ENCODE measurements at regions not wholly inside any gene's neighbourhood (a gene's known extent, or its start where the extent isn't known, plus 50 kb on each side); places are given as distances from the start of the nearest gene placed in this dataset.

DNA sequence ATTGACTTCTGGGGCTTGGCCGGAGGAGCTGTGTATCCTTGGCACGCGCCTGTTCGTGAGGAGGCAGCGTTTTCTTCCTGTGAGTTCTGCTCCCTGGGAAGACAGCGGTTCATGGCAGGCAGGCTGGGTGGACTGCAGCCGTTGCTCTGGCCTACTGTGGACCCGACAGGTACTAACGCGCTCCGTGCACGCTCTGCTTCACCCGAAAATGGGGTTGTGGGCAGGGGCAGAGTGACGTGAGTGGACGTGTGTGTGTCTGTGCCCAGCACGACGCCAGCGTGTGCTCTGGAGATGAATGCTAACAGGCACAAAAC lies 179.1 kb downstream of the KIF26A start:
- no peaks in the 10 kb centered on the region for H3K9me1 ChIP-seq (ENCODE audit: control insufficient read depth, extremely low read depth, insufficient read depth, low read length)
- no peak overlapping the region for H3K27ac ChIP-seq (ENCODE audit: control insufficient read depth, insufficient read depth, low read length)
- no peaks in the 10 kb centered on the region for H3K9me3 ChIP-seq (ENCODE audit: control insufficient read depth, low read depth, low read length)
- H3K4me1 ChIP-seq (ENCODE audit: control insufficient read depth, extremely low read depth, insufficient read depth, low read length): no peaks in the 10 kb centered on the region
- dilution Hi-C loops (cut with MboI; ENCODE audit: extremely low pct_ligation_motif_present, low sequenced_read_pairs): no loop called here
- no peaks in the 10 kb centered on the region for H4K20me1 ChIP-seq (ENCODE audit: control insufficient read depth, extremely low read depth, insufficient read depth, low read length)
- TF ChIP-seq, protein P1, sequence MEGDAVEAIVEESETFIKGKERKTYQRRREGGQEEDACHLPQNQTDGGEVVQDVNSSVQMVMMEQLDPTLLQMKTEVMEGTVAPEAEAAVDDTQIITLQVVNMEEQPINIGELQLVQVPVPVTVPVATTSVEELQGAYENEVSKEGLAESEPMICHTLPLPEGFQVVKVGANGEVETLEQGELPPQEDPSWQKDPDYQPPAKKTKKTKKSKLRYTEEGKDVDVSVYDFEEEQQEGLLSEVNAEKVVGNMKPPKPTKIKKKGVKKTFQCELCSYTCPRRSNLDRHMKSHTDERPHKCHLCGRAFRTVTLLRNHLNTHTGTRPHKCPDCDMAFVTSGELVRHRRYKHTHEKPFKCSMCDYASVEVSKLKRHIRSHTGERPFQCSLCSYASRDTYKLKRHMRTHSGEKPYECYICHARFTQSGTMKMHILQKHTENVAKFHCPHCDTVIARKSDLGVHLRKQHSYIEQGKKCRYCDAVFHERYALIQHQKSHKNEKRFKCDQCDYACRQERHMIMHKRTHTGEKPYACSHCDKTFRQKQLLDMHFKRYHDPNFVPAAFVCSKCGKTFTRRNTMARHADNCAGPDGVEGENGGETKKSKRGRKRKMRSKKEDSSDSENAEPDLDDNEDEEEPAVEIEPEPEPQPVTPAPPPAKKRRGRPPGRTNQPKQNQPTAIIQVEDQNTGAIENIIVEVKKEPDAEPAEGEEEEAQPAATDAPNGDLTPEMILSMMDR (optimal IDR thresholded peaks at IDR 0.05 in 1 of 3, IDR thresholded peaks at IDR 0.05 in 1 of 3, conservative IDR thresholded peaks at IDR 0.05 in 1 of 3; ENCODE audit: extremely low read depth in 1 of 3, insufficient read depth in 2 of 3, low read length in 3 of 3): no peak
- no peak for TF ChIP-seq EZH2 (IDR thresholded peaks at IDR 0.05; ENCODE audit: low read length)
- DNase-seq (ENCODE audit: low read depth, low spot score): no peak
- no peak for FAIRE-seq
- H3K4me3 ChIP-seq (ENCODE audit: control insufficient read depth in 2 of 3, extremely low read depth in 1 of 3, insufficient read depth in 2 of 3, low read depth in 1 of 3, low read length in 3 of 3): no peak overlapping the region
- no peak overlapping the region for H2AFZ ChIP-seq (ENCODE audit: control insufficient read depth, low read length)
- no peak overlapping the region for H3K9ac ChIP-seq (ENCODE audit: control insufficient read depth, extremely low read depth, insufficient read depth, low read length)
- no peaks in the 10 kb centered on the region for H3K27me3 ChIP-seq (ENCODE audit: control insufficient read depth, extremely low read depth, insufficient read depth, low read length)
- no peak overlapping the region for H3K4me2 ChIP-seq (ENCODE audit: control insufficient read depth, extremely low read depth, insufficient read depth, low read depth, low read length)
- H3K79me2 ChIP-seq (ENCODE audit: control insufficient read depth, insufficient read depth, low read length): no peaks in the 10 kb centered on the region
- no peaks in the 10 kb centered on the region for H3K36me3 ChIP-seq (ENCODE audit: control insufficient read depth in 2 of 2, extremely low read depth in 1 of 2, insufficient read depth in 2 of 2, low read length in 2 of 2)

DNA sequence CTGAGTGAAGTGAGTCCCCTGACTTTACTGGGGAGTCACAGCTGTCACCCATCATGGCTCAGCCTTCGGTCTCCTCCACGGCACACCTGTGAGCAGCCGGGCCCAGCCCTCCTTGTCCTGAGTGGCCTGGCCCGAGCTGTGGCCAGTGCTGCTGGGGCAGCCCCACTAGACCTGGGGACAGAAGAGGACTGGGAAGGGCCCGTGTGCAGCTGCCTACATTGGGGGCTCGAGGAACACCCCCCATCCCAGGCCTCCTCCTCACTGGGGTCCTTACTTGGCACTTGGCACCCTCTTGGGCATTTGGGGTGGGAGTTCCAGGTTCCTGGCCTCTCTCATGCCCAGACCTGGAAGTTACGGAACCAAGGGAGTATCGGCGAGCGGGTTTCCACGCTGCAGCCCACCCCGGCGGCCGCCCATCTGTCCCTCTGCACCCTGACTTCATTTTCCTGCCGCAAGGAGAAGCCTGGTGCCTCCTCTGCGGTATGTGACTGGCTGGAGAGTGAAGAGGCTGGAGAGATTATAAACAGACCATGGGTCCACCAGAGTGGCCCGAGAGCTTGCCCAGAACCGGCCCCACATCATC lies 179.7 kb downstream of the KIF26A start:
- dilution Hi-C loops (cut with MboI; ENCODE audit: extremely low pct_ligation_motif_present, low sequenced_read_pairs): no loop called here
- no peaks in the 10 kb centered on the region for H3K4me1 ChIP-seq (ENCODE audit: control insufficient read depth, extremely low read depth, insufficient read depth, low read length)
- TF ChIP-seq, protein P1 (optimal IDR thresholded peaks at IDR 0.05 in 1 of 3, IDR thresholded peaks at IDR 0.05 in 1 of 3, conservative IDR thresholded peaks at IDR 0.05 in 1 of 3; ENCODE audit: extremely low read depth in 1 of 3, insufficient read depth in 2 of 3, low read length in 3 of 3): no peak
- TF ChIP-seq EZH2 (IDR thresholded peaks at IDR 0.05; ENCODE audit: low read length): no peak
- no peak for FAIRE-seq
- no peaks in the 10 kb centered on the region for H3K27me3 ChIP-seq (ENCODE audit: control insufficient read depth, extremely low read depth, insufficient read depth, low read length)
- H2AFZ ChIP-seq (ENCODE audit: control insufficient read depth, low read length): no peak overlapping the region
- H3K9me1 ChIP-seq (ENCODE audit: control insufficient read depth, extremely low read depth, insufficient read depth, low read length): no peaks in the 10 kb centered on the region
- H3K27ac ChIP-seq (ENCODE audit: control insufficient read depth, insufficient read depth, low read length): no peak overlapping the region
- H4K20me1 ChIP-seq (ENCODE audit: control insufficient read depth, extremely low read depth, insufficient read depth, low read length): no peaks in the 10 kb centered on the region
- H3K4me3 ChIP-seq (ENCODE audit: control insufficient read depth in 2 of 3, extremely low read depth in 1 of 3, insufficient read depth in 2 of 3, low read depth in 1 of 3, low read length in 3 of 3): no peak overlapping the region
- no peaks in the 10 kb centered on the region for H3K36me3 ChIP-seq (ENCODE audit: control insufficient read depth in 2 of 2, extremely low read depth in 1 of 2, insufficient read depth in 2 of 2, low read length in 2 of 2)
- no peak for DNase-seq (ENCODE audit: low read depth, low spot score)
- H3K4me2 ChIP-seq (ENCODE audit: control insufficient read depth, extremely low read depth, insufficient read depth, low read depth, low read length): no peak overlapping the region
- H3K9me3 ChIP-seq (ENCODE audit: control insufficient read depth, low read depth, low read length): no peaks in the 10 kb centered on the region
- H3K9ac ChIP-seq (ENCODE audit: control insufficient read depth, extremely low read depth, insufficient read depth, low read length): no peak overlapping the region
- no peaks in the 10 kb centered on the region for H3K79me2 ChIP-seq (ENCODE audit: control insufficient read depth, insufficient read depth, low read length)
